GM18508 (cell line): ENCODE measurements at regions not wholly inside any gene's neighbourhood (a gene's known extent, or its start where the extent isn't known, plus 50 kb on each side); places are given as distances from the start of the nearest gene placed in this dataset.

ENCODE experiments used
- ATAC-seq: cut with Tn5 transposase; IDR thresholded peaks from one replicate; pipeline ENCODE4 v1.9.1; 2021; ENCODE audit warnings: moderate number of reproducible peaks; ENCODE audit not compliant: insufficient read depth, unreplicated experiment

DNA sequence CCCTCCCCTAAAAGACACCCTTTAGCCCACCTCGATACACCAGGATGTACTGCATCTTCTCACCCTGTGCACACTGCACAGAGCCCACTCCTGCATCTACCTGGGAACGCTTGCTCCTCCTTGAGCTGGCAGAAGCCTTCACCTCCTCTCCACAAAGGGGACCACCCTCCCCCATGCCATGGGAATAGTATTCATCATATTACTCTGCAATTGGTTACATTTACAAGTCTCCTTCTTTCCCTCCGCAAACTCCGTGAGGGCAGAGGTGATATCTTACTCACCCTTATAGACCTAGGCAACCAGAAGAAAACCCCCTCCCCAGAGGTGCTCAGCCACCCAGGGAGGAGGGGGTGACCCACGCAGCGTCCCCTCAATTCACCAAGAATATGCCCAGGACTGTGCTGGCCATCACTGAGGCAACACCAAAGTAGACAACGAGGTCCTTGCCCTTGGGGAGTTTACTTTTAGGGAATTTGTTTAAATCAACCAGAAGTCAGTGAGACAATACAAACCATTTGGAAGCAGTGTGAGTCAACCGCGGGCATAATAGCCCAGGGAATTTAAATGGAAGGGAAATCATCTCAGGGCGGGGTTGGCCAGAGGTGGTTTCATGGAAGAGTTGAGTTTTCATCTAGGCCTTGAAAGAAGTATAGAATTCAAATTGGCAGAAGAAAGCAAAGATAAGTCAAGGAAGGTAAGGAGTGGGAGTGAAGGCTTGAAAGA lies 214.5 kb downstream of the BARX2 start:
- no peak for ATAC-seq

GRCh38 chr11:129590753-129591475 lies 215.3 kb downstream of the BARX2 start:
- ATAC-seq: no peak

- no peak for ATAC-seq
Observed at GRCh38 chr11:129591527-129591926, 215.9 kb downstream of the BARX2 start.

GRCh38 chr11:129592191-129592590 lies 216.5 kb downstream of the BARX2 start:
- no peak for ATAC-seq

GRCh38 chr11:129593098-129593497 lies 217.4 kb downstream of the BARX2 start:
- ATAC-seq: no peak

DNA sequence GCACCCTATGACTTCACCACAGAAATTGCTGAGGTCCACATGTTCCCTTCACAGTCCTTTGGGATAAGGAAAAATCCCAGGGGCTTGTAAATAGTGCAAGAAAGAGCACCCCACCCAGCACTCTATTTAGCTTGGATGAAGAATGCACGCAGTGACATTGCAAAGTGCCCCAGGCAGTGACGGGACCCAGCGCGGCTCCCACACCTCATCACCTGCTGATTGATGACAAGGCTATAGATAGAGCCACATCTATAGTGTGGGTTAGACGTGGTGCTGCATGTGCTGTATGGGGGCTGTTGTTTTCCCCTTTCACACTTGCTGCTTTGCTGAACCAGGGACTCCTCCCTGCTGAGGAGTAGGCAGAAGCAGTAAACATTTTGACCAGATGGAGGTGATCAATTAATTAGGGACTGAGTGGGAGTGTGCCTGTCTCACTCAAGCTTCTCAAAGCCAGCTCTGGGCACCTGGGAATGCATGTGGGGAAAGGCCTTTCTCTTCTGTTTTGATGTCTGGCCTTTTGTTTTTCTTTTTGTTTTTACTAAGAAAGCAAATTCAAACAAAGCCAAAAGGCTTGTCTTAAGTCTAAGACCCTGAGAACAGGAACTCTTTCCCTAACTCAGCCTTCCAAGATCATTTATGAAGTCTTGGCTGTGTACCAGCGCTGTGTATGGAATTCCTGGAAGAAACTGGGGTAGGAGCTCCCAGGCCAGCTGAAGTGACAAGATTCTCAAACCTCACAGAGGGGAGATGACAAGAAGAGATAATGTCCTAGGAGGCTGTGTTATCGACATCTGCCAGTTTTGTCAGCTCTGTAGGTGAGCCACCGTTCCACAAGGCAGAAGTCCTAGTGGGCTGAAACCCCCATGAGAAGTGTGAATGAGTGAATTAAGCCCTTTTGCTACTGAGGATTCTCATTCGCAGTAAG lies 219.7 kb downstream of the BARX2 start:
- ATAC-seq: no peak

GRCh38 chr11:129596351-129596750 lies 219.3 kb upstream of the TMEM45B start:
- ATAC-seq: no peak

DNA sequence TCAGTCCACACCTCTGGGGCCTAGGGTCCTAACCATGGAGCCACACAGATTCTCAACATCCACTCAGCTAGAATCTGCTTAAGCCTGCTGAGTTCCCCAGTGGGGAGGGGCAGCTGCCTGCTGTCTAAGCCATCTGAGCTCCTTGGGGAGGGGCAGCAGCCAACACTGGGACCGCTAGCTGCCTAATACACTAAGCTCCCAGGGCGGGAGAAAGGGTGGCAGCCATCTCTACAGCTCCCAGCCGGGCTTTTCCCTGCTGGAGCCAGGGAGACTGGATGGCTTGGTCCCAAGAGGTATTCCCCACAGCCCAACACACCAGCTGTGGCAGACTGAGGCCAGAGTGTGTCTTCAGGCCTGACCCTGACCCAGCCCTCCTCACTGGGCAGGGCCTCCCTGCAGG lies 217.3 kb upstream of the TMEM45B start:
- no peak for ATAC-seq

DNA sequence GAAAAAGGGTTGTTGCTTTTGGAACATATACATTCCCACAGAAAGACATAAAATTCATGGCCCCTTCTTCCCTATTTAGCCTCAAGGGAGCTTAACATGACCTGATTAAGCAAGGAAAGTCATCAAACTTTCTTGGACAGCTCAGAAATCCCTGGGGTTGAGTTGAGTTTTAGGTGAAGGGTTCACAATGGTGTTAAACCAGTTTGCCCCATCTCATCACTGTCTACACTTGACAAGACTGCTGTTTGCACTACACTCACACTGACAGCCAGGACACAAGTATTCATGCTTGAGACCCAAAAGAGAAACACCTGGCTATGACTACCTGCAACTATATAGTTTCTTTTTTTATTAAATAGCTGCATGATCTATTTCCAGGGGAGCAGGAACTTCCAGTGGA lies 209.8 kb upstream of the TMEM45B start:
- no peak for ATAC-seq

DNA sequence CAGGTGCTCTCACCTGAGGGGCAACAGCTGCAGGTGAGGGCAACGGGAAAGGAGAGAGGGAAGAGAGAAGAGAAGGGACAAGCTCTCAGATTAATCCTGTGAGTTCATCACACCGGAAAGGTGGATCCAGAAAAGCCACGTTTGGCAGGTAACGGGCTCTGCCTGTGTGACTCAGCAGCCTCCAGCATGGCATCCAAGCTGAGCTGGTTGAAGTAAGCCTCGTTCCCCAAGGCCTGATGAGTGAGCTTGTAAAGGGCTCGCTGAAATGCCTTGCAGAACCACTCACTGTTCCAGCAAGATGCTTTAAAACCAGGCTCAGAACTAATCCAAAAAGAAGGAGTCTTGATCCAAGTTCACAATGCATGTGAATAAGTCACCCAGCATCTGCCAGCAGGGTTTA lies 206.9 kb upstream of the TMEM45B start:
- no peak for ATAC-seq

- no peak for ATAC-seq
Observed at GRCh38 chr11:129610125-129610524, 205.5 kb upstream of the TMEM45B start.

GRCh38 chr11:129610545-129610944 lies 205.1 kb upstream of the TMEM45B start:
- no peak for ATAC-seq

DNA sequence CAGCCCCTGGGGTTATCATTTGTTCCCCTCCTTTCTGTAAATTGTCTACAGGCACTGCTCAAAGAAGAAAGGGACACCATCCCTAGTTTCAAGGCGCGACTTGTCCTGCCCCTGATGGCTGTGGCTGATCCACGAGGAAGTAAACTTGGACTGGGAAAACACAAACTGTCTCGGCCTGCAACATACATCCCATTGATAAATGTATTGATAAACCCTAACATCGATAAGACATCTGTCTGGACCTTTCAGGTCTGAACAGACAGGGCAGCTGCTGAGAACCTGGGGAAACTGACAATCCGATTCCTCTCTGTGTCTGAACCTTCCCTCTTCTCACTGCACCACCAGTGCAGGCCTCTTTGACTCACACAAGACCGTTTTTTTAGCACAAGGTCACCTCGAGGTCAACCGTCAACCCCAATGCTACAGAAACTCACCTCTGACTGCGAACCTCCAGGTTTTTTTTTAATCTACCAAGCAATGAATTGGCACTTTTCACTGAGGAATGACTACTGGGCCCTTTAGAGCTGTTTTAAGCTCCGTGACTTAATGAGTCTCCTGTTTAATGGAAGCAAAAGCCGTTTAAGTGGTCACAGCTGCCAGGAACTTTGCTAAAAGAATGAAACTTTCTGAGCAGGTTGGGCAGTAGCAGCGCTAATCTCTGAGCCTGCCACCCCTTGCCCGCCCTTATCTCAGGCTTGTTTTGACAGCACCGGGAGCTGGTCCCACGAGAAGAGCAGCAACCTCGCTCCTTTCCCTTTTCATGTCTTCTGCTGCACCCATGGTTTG lies 203.8 kb upstream of the TMEM45B start:
- ATAC-seq: no peak

- ATAC-seq: no peak
Observed at GRCh38 chr11:129612447-129612961, 203.1 kb upstream of the TMEM45B start.

GRCh38 chr11:129613071-129613470 lies 202.6 kb upstream of the TMEM45B start:
- no peak for ATAC-seq

DNA sequence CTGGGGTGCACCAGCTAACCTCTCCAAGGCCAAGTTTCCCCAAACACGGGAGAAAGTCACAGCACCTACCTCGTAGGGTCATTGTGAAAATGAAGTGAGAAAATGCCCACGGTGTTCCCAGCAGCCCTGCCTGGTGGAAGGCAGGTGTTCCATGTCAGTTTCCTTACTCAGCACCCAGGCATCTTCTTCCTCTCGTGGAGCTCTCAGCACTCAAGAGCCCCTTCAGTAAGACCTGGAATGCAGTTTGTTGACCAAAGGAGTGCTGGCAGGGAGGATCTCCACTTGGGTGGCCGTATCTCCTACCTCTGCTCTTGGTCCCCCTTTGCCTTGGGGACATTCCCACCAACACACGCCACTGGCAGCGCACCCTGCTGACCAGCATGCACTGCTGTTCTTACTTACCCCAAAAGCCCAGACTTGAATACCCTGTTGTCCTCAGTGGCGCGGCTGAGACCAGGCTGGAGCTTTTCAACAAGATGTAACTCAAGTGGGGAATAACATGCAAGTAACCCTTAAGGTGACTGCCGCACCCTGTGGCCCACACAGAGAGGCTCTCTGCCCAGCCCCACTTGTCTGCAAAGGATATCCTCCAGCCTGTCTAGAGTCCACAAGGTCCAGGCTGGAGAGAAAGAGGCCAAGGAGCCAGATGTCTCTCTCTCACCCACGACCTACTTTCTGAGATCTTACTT lies 201.2 kb upstream of the TMEM45B start:
- no peak for ATAC-seq

- no peak for ATAC-seq
Observed at GRCh38 chr11:129618046-129618569, 197.5 kb upstream of the TMEM45B start.

GRCh38 chr11:129620237-129621104 lies 195.2 kb upstream of the TMEM45B start:
- no peak for ATAC-seq
